Calu3 (cell line): ENCODE measurements at regions not wholly inside any gene's neighbourhood (a gene's known extent, or its start where the extent isn't known, plus 50 kb on each side); places are given as distances from the start of the nearest gene placed in this dataset.

Source experiments
- BruUV-seq: library from RNA; stranded (reverse); fragments of 400-500 nt; replicated peaks from 2 replicates; lab custom pipeline; 2021; lab: Mats Ljungman, UMichigan
- CTCF ChIA-PET: fragments of 300-600 bp; sonication (Branson Sonifier 250); formaldehyde crosslinking; loops from one replicate; lab custom pipeline; 2022; ENCODE audit warnings: antibody characterized with exemption; lab: Charles Lee
- DNase-seq: peaks from one replicate; pipeline ENCODE4 v3.0.0; 2022
- H3K27ac Mint-ChIP-seq: one replicate; pipeline ENCODE4 v1.8.0; 2022; ENCODE audit warnings: mixed read lengths; ENCODE audit not compliant: unreplicated experiment
- H3K27me3 Mint-ChIP-seq: one replicate; pipeline ENCODE4 v1.8.0; 2022; ENCODE audit warnings: mixed read lengths; ENCODE audit not compliant: unreplicated experiment
- H3K36me3 Mint-ChIP-seq: one replicate; pipeline ENCODE4 v1.8.0; 2022; ENCODE audit warnings: mild to moderate bottlenecking, moderate library complexity, mixed read lengths; ENCODE audit not compliant: insufficient read depth, unreplicated experiment
- H3K4me1 Mint-ChIP-seq: one replicate; pipeline ENCODE4 v1.8.0; 2022; ENCODE audit warnings: mild to moderate bottlenecking, low read depth, mixed read lengths; ENCODE audit not compliant: unreplicated experiment
- H3K4me3 Mint-ChIP-seq: one replicate; pipeline ENCODE4 v1.8.0; 2022; ENCODE audit warnings: mild to moderate bottlenecking, low read depth, moderate library complexity, mixed read lengths; ENCODE audit not compliant: unreplicated experiment
- H3K9me3 Mint-ChIP-seq: one replicate; pipeline ENCODE4 v1.8.0; 2022; ENCODE audit warnings: low read depth, mixed read lengths; ENCODE audit not compliant: unreplicated experiment
- CTCF ChIP-seq: fragments of 200-600 bp; IDR thresholded peaks from one replicate; pipeline ENCODE4 v1.8.0; 2022; ENCODE audit warnings: antibody characterized with exemption; ENCODE audit not compliant: unreplicated experiment
- intact Hi-C: fragments of 100-400 bp; cut with micrococcal nuclease; formaldehyde crosslinking; loops from one replicate; pipeline ENCODE4 v1.10.0; 2022; ENCODE audit not compliant: unreplicated experiment

- peaks cover 10% of the 10 kb centered on the region for H3K9me3 Mint-ChIP-seq
- no peaks in the 10 kb centered on the region for H3K4me1 Mint-ChIP-seq
- H3K4me3 Mint-ChIP-seq = no peak overlapping the region
- no peak for DNase-seq
- no peak for TF ChIP-seq CTCF
- no peaks in the 10 kb centered on the region for H3K36me3 Mint-ChIP-seq
- BruUV-seq = no TSS peak
- CTCF ChIA-PET = no interaction called here
- H3K27me3 Mint-ChIP-seq = no peaks in the 10 kb centered on the region
- H3K27ac Mint-ChIP-seq = no peak overlapping the region
- intact Hi-C loops = no loop called here
These were observed 54.7 kb upstream of the IRX2 start for GRCh38 chr5:2806176-2806575.

GRCh38 chr5:2805080-2805479 is 53.6 kb upstream of the IRX2 start:
- Mint-ChIP-seq H3K4me1 (no peaks in the 10 kb centered on the region), H3K4me3 (no peak overlapping the region), H3K27ac (no peak overlapping the region), H3K9me3 (peaks cover 8% of the 10 kb centered on the region), H3K27me3 (no peaks in the 10 kb centered on the region), H3K36me3 (no peaks in the 10 kb centered on the region)
- no TSS peak for BruUV-seq
- intact Hi-C loops = no loop called here
- no peak for TF ChIP-seq CTCF
- CTCF ChIA-PET = no interaction called here
- DNase-seq = no peak

- H3K4me3 Mint-ChIP-seq = no peak overlapping the region
- H3K9me3 Mint-ChIP-seq = peaks cover 7% of the 10 kb centered on the region
These were observed 52.3 kb upstream of the IRX2 start for GRCh38 chr5:2803751-2804150.

GRCh38 chr5:2802693-2803365 is 51.4 kb upstream of the IRX2 start:
- CTCF ChIA-PET = no interaction called here
- no TSS peak for BruUV-seq
- Mint-ChIP-seq H3K27me3 (no peaks in the 10 kb centered on the region), H3K9me3 (peaks cover 6% of the 10 kb centered on the region), H3K27ac (no peak overlapping the region), H3K4me3 (no peak overlapping the region), H3K4me1 (no peaks in the 10 kb centered on the region), H3K36me3 (no peaks in the 10 kb centered on the region)
- intact Hi-C loops = no loop called here
- no peak for TF ChIP-seq CTCF
- DNase-seq = no peak

More at GRCh38 chr5:2803751-2804150, 52.3 kb upstream of the IRX2 start:
- Mint-ChIP-seq H3K27me3 (no peaks in the 10 kb centered on the region), H3K36me3 (no peaks in the 10 kb centered on the region), H3K4me1 (no peaks in the 10 kb centered on the region), H3K27ac (no peak overlapping the region)
- no peak for TF ChIP-seq CTCF
- intact Hi-C loops = no loop called here
- CTCF ChIA-PET = no interaction called here
- no peak for DNase-seq
- BruUV-seq = no TSS peak
